ENCODE measurements at regions not wholly inside any gene's neighbourhood (a gene's known extent, or its start where the extent isn't known, plus 50 kb on each side); places are given as distances from the start of the nearest gene placed in this dataset.

GRCh38 chr18:2337552-2338141 is 233.7 kb downstream of the METTL4 start:
- DNase-seq: no peak

DNA sequence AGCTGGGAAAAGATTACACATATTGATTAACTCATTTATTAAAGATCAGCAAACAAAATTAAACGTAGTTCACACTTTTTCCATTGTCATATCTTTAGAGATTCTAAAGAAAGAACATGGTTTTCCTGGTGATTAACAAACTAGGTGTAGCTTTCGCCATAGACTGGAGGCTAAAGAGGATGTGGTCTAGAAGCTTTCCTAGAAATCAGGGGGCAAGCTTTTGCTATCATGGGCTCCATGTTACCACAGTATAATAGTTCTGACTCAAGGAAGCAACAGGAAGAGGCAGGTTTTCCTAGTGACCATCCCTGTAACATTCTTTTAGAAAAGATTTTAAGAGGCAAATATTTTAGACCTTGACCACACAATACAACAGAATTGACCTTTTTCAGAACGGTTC is 232.7 kb downstream of the METTL4 start:
- no peak for DNase-seq

DNA sequence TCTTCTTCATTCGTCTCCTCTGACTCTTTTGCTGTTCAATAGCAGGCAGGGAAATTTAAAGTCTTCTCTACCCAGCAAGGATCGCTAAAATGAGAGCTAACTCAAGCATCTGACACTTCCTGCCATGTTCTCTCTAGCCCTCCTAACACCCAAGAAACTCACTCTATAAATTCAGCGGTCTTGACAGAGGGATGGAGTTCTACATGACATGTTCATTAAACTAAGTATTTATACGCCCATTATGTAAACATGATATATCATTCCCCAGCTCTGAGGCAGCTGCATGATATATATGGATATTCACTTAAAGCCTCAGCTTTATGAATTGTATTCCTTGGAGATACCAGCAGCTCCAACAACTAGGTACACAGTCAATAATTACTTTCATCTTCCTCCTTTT is 231.0 kb downstream of the METTL4 start:
- no peak for DNase-seq

DNA sequence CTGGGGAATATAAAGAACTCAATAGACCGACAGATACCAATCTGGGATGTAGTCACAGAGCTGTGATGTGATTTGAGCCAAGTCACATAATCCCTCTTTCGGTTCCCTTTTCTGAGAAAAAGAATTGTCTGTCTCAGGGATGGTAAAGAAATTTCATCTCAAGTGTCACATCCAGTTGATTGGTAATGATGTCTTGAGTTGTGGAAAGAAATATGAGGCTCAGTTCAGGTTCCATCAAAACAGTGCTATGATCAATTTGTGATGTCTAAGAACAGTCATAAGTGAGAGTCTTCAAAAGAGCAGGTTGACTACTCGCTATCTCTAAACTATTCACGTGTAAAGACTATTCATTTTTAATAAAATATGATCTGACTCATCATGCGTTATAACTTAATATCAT is 223.3 kb downstream of the METTL4 start:
- no peak for DNase-seq

DNA sequence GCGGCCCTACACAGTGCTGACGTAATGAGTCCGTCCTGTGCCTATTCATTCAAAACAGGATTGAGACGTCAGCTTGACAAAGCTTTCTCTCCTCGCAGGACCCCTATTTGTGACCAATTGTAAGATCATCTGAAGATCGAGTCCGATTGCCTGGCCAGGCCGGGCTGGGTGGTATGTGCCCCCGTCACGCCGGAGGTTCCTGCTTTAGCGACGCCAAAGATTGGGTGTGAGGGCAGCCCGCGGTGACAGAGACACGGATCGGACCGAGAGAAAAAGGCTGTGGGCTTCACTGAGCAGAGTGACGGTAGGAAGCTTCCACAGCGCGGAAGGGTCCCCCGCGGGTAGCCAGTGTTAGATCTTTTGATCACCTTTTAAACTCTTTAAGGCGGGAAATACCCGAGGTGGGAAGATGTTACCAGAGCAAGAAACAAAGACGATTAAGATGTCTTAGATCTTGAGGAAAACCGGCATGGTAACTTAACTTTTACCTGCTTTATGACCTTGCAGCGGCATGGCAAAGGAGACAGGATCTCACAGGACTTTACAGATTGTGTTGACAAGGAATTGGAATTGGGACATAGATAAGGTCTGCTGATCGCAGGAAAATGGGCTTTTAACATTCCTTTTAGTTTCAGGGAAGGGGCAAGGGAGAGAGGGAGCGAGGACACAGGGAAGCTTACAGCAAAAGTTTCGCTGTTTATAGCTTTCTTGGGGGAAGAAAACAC is 220.0 kb downstream of the METTL4 start:
- DNase-seq: no peak

- DNase-seq: no peak
These were observed 217.0 kb downstream of the METTL4 start for GRCh38 chr18:2354292-2354691.

DNA sequence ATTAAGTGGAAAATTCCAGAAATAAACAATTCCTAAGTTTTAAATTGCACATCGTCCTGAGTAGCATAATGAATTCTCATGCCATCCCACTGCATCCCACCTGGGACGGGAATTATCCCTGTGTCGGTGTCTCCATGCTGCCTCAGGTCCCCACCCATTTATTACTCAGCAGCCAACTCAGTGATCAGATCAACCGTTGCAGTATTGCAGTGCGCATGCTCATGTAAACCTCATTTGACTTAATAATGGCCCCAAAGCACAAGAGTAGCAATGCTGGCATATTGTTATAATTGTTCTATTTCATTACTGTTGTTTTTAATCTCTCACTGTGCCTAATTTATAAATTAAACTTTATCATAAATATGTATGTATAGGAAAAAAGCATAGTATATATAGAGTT is 214.4 kb downstream of the METTL4 start:
- no peak for DNase-seq

GRCh38 chr18:2360861-2361260 is 210.4 kb downstream of the METTL4 start:
- DNase-seq: no peak

DNA sequence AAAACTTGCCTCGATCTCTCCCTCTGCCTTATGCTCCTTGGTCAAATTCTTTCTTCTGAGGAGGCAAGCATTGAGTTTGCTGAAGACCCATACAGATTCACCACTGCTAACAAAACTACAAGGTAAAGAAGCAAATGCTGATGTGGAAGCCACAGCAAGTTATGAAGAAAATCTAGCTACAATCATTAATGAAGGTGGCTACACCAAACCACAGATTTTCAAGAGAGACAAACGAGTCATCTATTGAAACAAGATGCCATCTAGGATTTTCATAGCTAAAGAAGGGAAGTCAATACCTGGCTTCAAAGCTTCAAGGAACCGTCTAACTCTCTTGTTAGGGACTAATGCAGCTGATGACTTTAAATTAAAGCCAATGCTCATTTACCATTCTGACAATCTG is 203.2 kb downstream of the METTL4 start:
- DNase-seq: no peak

GRCh38 chr18:2376707-2377106 is 194.6 kb downstream of the METTL4 start:
- no peak for DNase-seq

- no peak for DNase-seq
These were observed 191.2 kb downstream of the METTL4 start for GRCh38 chr18:2380101-2380500.

GRCh38 chr18:2381539-2381938 is 189.8 kb downstream of the METTL4 start:
- no peak for DNase-seq

DNA sequence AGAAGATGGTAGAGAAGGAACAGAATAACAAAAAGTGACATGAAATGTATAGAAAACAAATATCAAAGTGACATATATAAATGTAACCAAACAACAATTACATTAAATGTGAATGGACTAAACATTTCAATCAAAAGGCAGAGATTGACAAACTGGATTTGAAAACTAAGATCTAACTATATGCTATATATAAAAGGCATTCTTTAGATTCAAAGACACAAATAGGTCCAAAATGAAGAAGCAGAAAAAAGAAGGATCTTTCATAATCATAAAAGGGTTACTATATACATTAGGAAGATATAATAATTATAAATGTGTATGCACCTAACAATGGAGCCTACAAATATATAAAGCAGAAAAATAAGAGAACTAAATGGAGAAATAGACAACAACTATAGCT is 183.7 kb downstream of the METTL4 start:
- no peak for DNase-seq

- DNase-seq: no peak
These were observed 181.1 kb downstream of the METTL4 start for GRCh38 chr18:2390158-2390557.

GRCh38 chr18:2391470-2391869 is 179.8 kb downstream of the METTL4 start:
- no peak for DNase-seq

DNA sequence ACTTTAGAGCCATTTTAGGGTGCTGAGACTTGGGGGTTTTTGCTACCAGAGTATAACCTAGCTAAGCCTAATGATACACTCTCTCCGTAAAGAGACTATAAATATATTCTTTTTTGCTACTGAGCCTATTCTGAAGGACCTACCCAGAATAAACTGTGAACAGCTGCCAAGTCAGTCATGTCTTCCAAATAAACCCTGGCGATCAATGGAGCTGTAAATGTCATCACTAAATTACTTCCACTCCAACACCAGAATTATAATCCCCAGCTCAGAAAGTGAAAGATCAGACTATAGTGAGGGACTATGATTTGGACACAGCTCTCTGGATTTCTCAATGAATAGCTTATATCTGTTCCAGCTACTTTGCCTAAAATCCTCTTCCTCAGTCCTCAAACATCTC is 178.9 kb downstream of the METTL4 start:
- no peak for DNase-seq

DNA sequence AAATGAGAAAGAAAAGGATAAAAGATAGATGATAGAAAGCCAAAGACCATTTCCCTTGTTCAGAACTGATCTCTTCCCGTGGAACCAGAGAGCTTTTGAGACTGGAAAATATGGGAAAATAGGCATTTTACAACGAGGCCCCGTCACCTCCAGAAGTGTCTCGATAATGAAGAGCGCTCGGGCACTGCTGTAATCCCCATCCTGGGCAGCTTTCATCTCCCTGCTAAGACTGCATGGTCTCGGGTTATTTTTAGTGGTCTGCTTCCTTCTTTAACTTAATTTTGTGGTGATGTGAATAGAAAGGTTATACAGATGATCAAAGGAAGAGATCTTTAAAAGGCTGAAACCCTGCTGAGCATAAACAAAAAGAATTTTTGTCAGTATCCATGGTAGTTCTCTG is 176.6 kb downstream of the METTL4 start:
- DNase-seq: no peak

DNA sequence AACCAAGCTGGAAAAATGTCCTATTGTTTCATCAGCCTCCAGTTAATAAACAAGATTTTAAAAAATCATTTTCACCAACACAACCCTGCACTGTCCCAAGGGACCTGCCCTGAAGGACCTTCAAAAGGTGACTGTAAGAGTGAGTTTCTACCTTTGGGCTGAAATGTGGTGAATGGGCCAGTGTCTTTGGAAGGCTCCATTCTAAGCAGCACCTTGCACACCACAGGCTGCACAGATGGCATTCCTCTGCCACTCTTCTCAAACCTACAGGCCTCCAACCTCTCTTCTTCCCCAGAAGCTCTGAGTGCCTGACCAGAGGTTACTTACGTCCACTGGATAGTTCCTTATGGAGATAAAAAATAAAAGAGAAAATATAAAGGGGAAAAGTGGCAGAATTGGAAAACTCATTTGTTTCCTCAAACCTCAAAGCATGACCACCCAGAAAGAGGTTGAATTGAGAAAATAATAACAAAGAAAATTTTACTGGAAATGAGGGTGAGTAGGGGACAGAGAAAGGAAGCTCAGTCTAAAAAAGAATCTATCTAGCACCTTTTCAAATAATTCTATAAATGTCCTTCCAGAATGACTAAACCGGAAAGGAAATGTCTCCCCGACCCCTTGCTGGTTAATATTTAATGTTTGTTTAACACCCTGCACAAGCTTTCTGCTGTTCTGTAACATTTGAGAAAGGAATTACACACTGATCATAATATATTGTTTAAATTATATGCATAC is 175.7 kb downstream of the METTL4 start:
- no peak for DNase-seq

- DNase-seq: no peak
These were observed 175.2 kb downstream of the METTL4 start for GRCh38 chr18:2396162-2396505.

DNA sequence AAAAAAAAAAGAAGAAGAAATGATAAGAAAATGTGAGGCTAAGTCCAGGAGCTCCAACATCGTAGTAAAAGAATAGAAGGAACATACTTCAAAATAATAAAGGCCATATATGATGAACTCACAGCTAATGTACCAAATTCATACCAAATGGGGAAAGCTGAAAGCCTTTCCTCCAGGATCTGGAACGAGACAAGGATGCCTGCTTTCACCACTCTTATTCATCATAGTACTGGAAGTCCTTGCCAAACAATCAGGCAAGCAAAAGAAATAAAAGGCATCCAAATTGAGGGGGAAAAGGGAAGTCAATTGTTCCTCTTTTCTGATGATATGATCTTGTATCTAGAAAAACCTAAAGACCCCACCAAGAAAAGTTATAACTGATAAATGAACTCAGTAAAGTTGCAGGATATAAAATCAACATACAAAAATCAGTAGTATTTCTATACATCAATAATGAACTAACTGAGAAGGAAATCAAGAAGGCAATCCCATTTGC is 170.6 kb downstream of the METTL4 start:
- no peak for DNase-seq

- no peak for DNase-seq
These were observed 169.2 kb downstream of the METTL4 start for GRCh38 chr18:2402084-2402483.

DNA sequence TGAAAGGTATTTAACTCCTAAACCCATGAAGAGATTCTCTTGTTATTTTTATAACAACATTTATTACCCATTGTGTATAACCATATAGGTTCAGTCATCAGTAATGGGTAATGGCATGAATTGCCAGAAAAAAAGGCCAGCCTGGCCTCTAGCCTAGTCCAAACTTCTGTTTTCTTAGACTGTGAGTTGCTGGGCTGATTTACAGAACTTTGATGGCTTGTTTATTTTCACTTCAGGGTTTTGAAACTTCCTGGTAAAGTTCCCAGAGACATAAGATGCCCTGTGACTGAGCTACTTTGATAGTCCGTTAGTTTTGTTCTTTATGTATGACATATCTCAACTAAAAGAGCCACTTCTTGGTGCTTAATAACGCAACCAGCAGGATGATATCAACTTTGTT is 164.8 kb downstream of the METTL4 start:
- no peak for DNase-seq

DNA sequence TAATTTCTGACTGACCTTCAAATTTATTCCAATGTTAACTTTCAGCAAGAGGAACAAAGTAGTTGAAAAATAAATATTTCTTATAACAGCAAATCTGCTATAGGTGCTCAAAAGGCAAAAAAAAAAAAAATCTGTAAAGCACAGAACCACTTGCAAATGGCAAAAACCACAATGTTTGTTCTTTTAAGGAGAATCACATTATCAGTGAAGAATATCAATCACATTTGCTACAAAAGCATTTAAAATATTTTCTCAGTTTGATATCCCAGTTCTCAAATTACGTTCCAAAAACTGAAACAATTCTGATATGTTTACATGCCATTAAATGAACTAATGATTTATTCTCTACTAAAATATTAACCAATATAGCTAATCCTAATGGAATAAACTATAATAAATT is 163.3 kb downstream of the METTL4 start:
- no peak for DNase-seq

GRCh38 chr18:2409906-2410305 is 161.4 kb downstream of the METTL4 start:
- DNase-seq: no peak

Measured in NCI-H1092 (cell line).